Activated CD4-positive, alpha-beta T cell treated with anti-CD3 and anti-CD28 coated beads, Interleukin-2, amount 10 ng/mL, durations not matched to agents 24 days and 14 days (primary cell): ENCODE measurements at regions not wholly inside any gene's neighbourhood (a gene's known extent, or its start where the extent isn't known, plus 50 kb on each side); places are given as distances from the start of the nearest gene placed in this dataset.

Experiments
- DNase-seq: peaks from one replicate; pipeline ENCODE4 v3.0.0; 2022
- H3K27ac Mint-ChIP-seq: one replicate; pipeline ENCODE4 v1.8.0; 2022; ENCODE audit warnings: mild to moderate bottlenecking, mixed read lengths
- H3K27me3 Mint-ChIP-seq: one replicate; pipeline ENCODE4 v1.8.0; 2022; ENCODE audit warnings: mixed read lengths
- H3K36me3 Mint-ChIP-seq: one replicate; pipeline ENCODE4 v1.8.0; 2022; ENCODE audit warnings: low read depth, mild to moderate bottlenecking, mixed read lengths
- H3K4me1 Mint-ChIP-seq: one replicate; pipeline ENCODE4 v1.8.0; 2021; ENCODE audit warnings: mixed read lengths
- H3K4me3 Mint-ChIP-seq: one replicate; pipeline ENCODE4 v1.8.0; 2022; ENCODE audit warnings: mild to moderate bottlenecking, moderate library complexity, mixed read lengths
- H3K9me3 Mint-ChIP-seq: one replicate; pipeline ENCODE4 v1.8.0; 2021; ENCODE audit warnings: mixed read lengths
- intact Hi-C: fragments of 100-400 bp; cut with micrococcal nuclease; formaldehyde crosslinking; loops from one replicate; pipeline ENCODE4 v1.15.1; 2023

GRCh38 chr4:124589786-124590185 is 122.7 kb downstream of the ANKRD50 start:
- Mint-ChIP-seq H3K9me3 (no peaks in the 10 kb centered on the region), H3K4me1 (no peaks in the 10 kb centered on the region), H3K27ac (no peak overlapping the region), H3K27me3 (no peaks in the 10 kb centered on the region), H3K4me3 (no peak overlapping the region), H3K36me3 (no peaks in the 10 kb centered on the region)
- intact Hi-C loops, result no loop called here
- no peak for DNase-seq

- Mint-ChIP-seq H3K9me3 (no peaks in the 10 kb centered on the region), H3K4me1 (no peaks in the 10 kb centered on the region), H3K27ac (no peak overlapping the region), H3K4me3 (no peak overlapping the region), H3K36me3 (no peaks in the 10 kb centered on the region), H3K27me3 (no peaks in the 10 kb centered on the region)
- intact Hi-C loops, result no loop called here
- no peak for DNase-seq
Observed at GRCh38 chr4:124590480-124590879, 122.1 kb downstream of the ANKRD50 start.

GRCh38 chr4:124591637-124592036 is 120.9 kb downstream of the ANKRD50 start:
- H3K36me3 Mint-ChIP-seq, result no peaks in the 10 kb centered on the region
- DNase-seq, result no peak
- no peaks in the 10 kb centered on the region for H3K27me3 Mint-ChIP-seq
- H3K27ac Mint-ChIP-seq, result no peak overlapping the region
- no peaks in the 10 kb centered on the region for H3K4me1 Mint-ChIP-seq
- no peaks in the 10 kb centered on the region for H3K9me3 Mint-ChIP-seq
- intact Hi-C loops, result no loop called here
- no peak overlapping the region for H3K4me3 Mint-ChIP-seq

- no peak for DNase-seq
- Mint-ChIP-seq H3K36me3 (no peaks in the 10 kb centered on the region), H3K27ac (no peak overlapping the region), H3K4me3 (no peak overlapping the region), H3K4me1 (no peaks in the 10 kb centered on the region), H3K9me3 (no peaks in the 10 kb centered on the region), H3K27me3 (no peaks in the 10 kb centered on the region)
- intact Hi-C loops, result no loop called here
Observed at GRCh38 chr4:124593494-124593893, 119.0 kb downstream of the ANKRD50 start.

- Mint-ChIP-seq H3K27ac (no peak overlapping the region), H3K36me3 (no peaks in the 10 kb centered on the region), H3K9me3 (no peaks in the 10 kb centered on the region), H3K4me3 (no peak overlapping the region), H3K4me1 (no peaks in the 10 kb centered on the region), H3K27me3 (no peaks in the 10 kb centered on the region)
- DNase-seq, result no peak
- intact Hi-C loops, result no loop called here
Observed at GRCh38 chr4:124594945-124595344, 117.6 kb downstream of the ANKRD50 start.

- Mint-ChIP-seq H3K4me3 (no peak overlapping the region), H3K27me3 (no peaks in the 10 kb centered on the region), H3K4me1 (no peaks in the 10 kb centered on the region), H3K9me3 (no peaks in the 10 kb centered on the region), H3K27ac (no peak overlapping the region), H3K36me3 (no peaks in the 10 kb centered on the region)
- DNase-seq, result no peak
- intact Hi-C loops, result no loop called here
Observed at GRCh38 chr4:124596816-124597215, 115.7 kb downstream of the ANKRD50 start.

GRCh38 chr4:124610211-124610610 is 102.3 kb downstream of the ANKRD50 start:
- Mint-ChIP-seq H3K27ac (no peak overlapping the region), H3K4me1 (no peaks in the 10 kb centered on the region), H3K9me3 (no peaks in the 10 kb centered on the region), H3K36me3 (no peaks in the 10 kb centered on the region), H3K27me3 (no peaks in the 10 kb centered on the region), H3K4me3 (no peak overlapping the region)
- DNase-seq, result no peak
- intact Hi-C loops, result no loop called here
